Gastroesophageal sphincter (tissue), 3 donors: ENCODE measurements at regions not wholly inside any gene's neighbourhood (a gene's known extent, or its start where the extent isn't known, plus 50 kb on each side); places are given as distances from the start of the nearest gene placed in this dataset.

Experiments used
- CTCF ChIP-seq, 4 experiments: fragments of 200-600 bp in 2 of 4; fragments of 450-650 bp in 2 of 4; sonication (generic) in 1 of 4; IDR thresholded peaks; one replicate each; pipeline ENCODE4 v1.5.1; 2017 to 2019; ENCODE audit warnings: antibody characterized with exemption in 4 of 4, mild to moderate bottlenecking in 2 of 4, moderate library complexity in 2 of 4
- POLR2A ChIP-seq, 2 donors: fragments of 450-650 bp; IDR thresholded peaks; one replicate each; pipeline ENCODE4 v1.6.1; 2017; ENCODE audit warnings: antibody characterized with exemption in 2 of 2, mild to moderate bottlenecking in 2 of 2, moderate library complexity in 1 of 2

- TF ChIP-seq CTCF (IDR thresholded peaks at IDR 0.05) = no peak
- no peak for TF ChIP-seq POLR2A (IDR thresholded peaks at IDR 0.05)
Measured at GRCh38 chr2:121153516-121153915, 131.5 kb downstream of the TFCP2L1 start.
